ENCODE measurements at regions not wholly inside any gene's neighbourhood (a gene's known extent, or its start where the extent isn't known, plus 50 kb on each side); places are given as distances from the start of the nearest gene placed in this dataset.

GRCh38 chr15:98442901-98443300 is 205.4 kb upstream of the IGF1R start:
- Histone ChIP-seq H4K20me1 (ENCODE audit: insufficient read depth) (no peaks in the 10 kb centered on the region), H3F3A (ENCODE audit: insufficient read depth) (no peaks in the 10 kb centered on the region), H3K4me1 (ENCODE audit: insufficient read depth) (0 out of 2 replicates have a peak, but pooled peaks cover 3% of the 10 kb centered on the region), H3K9me3 (ENCODE audit: low read depth) (no peaks in the 10 kb centered on the region), H3K27me3 (replicated peaks; ENCODE audit: insufficient read depth) (peaks cover 24% of the 10 kb centered on the region), H3K9ac (no peak overlapping the region), H2AFZ (no peak overlapping the region), H3K9me2 (ENCODE audit: insufficient read depth) (no peaks in the 10 kb centered on the region), H3K36me3 (ENCODE audit: low read depth) (no peaks in the 10 kb centered on the region), H3K4me2 (ENCODE audit: unreplicated experiment) (peak overlapping the region; percentile 48), H3K79me2 (ENCODE audit: insufficient read depth) (no peaks in the 10 kb centered on the region), H3K4me3 (no peak overlapping the region), H3K27ac (no peak overlapping the region)
- TF ChIP-seq EZH2 (IDR thresholded peaks at IDR 0.05; ENCODE audit: insufficient read depth, poor library complexity, severe bottlenecking) (no peak), EZH2phosphoT487 (IDR thresholded peaks at IDR 0.05; ENCODE audit: insufficient read depth, low read depth) (no peak)
- DNase-seq, result no peak
- in situ Hi-C loops (cut with MboI), result loop anchor here (10.0 kb wide), 2 partner anchors 202 to 632 kb away; partner anchors contain the start of gene IGF1R
- 57 to 59% methylated on average over 3 of the region's 3 CpGs for WGBS, 2 experiments (ENCODE audit: low coverage in 1 of 2, low lambda C conversion rate in 2 of 2, missing lambda C conversion rate in 2 of 2)

- no peak for TF ChIP-seq EZH2 (IDR thresholded peaks at IDR 0.05; ENCODE audit: insufficient read depth, poor library complexity, severe bottlenecking)
- TF ChIP-seq EZH2phosphoT487 (IDR thresholded peaks at IDR 0.05; ENCODE audit: insufficient read depth, low read depth), result no peak
- in situ Hi-C loops (cut with MboI), result loop anchor here (10.0 kb wide), 2 partner anchors 201 to 631 kb away; partner anchors contain the start of gene IGF1R
- Histone ChIP-seq H3K36me3 (ENCODE audit: low read depth) (no peaks in the 10 kb centered on the region), H3F3A (ENCODE audit: insufficient read depth) (no peaks in the 10 kb centered on the region), H3K4me3 (no peak overlapping the region), H2AFZ (no peak overlapping the region), H3K27ac (no peak overlapping the region), H3K27me3 (replicated peaks; ENCODE audit: insufficient read depth) (peaks cover 30% of the 10 kb centered on the region), H3K9me2 (ENCODE audit: insufficient read depth) (no peaks in the 10 kb centered on the region), H3K4me2 (ENCODE audit: unreplicated experiment) (no peak overlapping the region), H3K9ac (no peak overlapping the region), H3K9me3 (ENCODE audit: low read depth) (no peaks in the 10 kb centered on the region), H3K4me1 (ENCODE audit: insufficient read depth) (0 out of 2 replicates have a peak, but pooled peaks cover 3% of the 10 kb centered on the region), H4K20me1 (ENCODE audit: insufficient read depth) (no peaks in the 10 kb centered on the region), H3K79me2 (ENCODE audit: insufficient read depth) (no peaks in the 10 kb centered on the region)
- WGBS, 2 experiments (ENCODE audit: low coverage in 1 of 2, low lambda C conversion rate in 2 of 2, missing lambda C conversion rate in 2 of 2), result 56 to 57% methylated on average over 7 of the region's 7 CpGs
- no peak for DNase-seq
Observed at GRCh38 chr15:98443526-98443925, 204.8 kb upstream of the IGF1R start.

- in situ Hi-C loops (cut with MboI), result loop anchor here (10.0 kb wide), 2 partner anchors 201 to 631 kb away; partner anchors contain the start of gene IGF1R
- H3K36me3 ChIP-seq (ENCODE audit: low read depth), result no peaks in the 10 kb centered on the region
- H4K20me1 ChIP-seq (ENCODE audit: insufficient read depth), result no peaks in the 10 kb centered on the region
- H3K4me2 ChIP-seq (ENCODE audit: unreplicated experiment), result no peak overlapping the region
- H3K9me3 ChIP-seq (ENCODE audit: low read depth), result no peaks in the 10 kb centered on the region
- no peak for TF ChIP-seq EZH2phosphoT487 (IDR thresholded peaks at IDR 0.05; ENCODE audit: insufficient read depth, low read depth)
- TF ChIP-seq EZH2 (IDR thresholded peaks at IDR 0.05; ENCODE audit: insufficient read depth, poor library complexity, severe bottlenecking), result no peak
- H3K27ac ChIP-seq, result no peak overlapping the region
- H3K79me2 ChIP-seq (ENCODE audit: insufficient read depth), result no peaks in the 10 kb centered on the region
- peaks cover 32% of the 10 kb centered on the region for H3K27me3 ChIP-seq (replicated peaks; ENCODE audit: insufficient read depth)
- H3K4me1 ChIP-seq (ENCODE audit: insufficient read depth), result 0 out of 2 replicates have a peak, but pooled peaks cover 3% of the 10 kb centered on the region
- DNase-seq, result no peak
- no peaks in the 10 kb centered on the region for H3F3A ChIP-seq (ENCODE audit: insufficient read depth)
- no peaks in the 10 kb centered on the region for H3K9me2 ChIP-seq (ENCODE audit: insufficient read depth)
- WGBS, 2 experiments (ENCODE audit: low coverage in 1 of 2, low lambda C conversion rate in 2 of 2, missing lambda C conversion rate in 2 of 2), result 21 to 24% methylated on average over 9 of the region's 9 CpGs
- no peak overlapping the region for H3K4me3 ChIP-seq
- no peak overlapping the region for H3K9ac ChIP-seq
- no peak overlapping the region for H2AFZ ChIP-seq
Observed at GRCh38 chr15:98444138-98444537, 204.2 kb upstream of the IGF1R start.

GRCh38 chr15:98445315-98445714 is 203.0 kb upstream of the IGF1R start:
- Histone ChIP-seq H3K9ac (no peak overlapping the region), H2AFZ (no peak overlapping the region), H3K9me3 (ENCODE audit: low read depth) (no peaks in the 10 kb centered on the region), H3K27ac (no peak overlapping the region), H3K4me2 (ENCODE audit: unreplicated experiment) (no peak overlapping the region), H3K79me2 (ENCODE audit: insufficient read depth) (no peaks in the 10 kb centered on the region), H3K4me1 (ENCODE audit: insufficient read depth) (0 out of 2 replicates have a peak, but pooled peaks cover 3% of the 10 kb centered on the region), H3K4me3 (no peak overlapping the region), H4K20me1 (ENCODE audit: insufficient read depth) (no peaks in the 10 kb centered on the region), H3F3A (ENCODE audit: insufficient read depth) (no peaks in the 10 kb centered on the region), H3K36me3 (ENCODE audit: low read depth) (no peaks in the 10 kb centered on the region), H3K9me2 (ENCODE audit: insufficient read depth) (no peaks in the 10 kb centered on the region), H3K27me3 (replicated peaks; ENCODE audit: insufficient read depth) (peaks cover 34% of the 10 kb centered on the region)
- 27 to 29% methylated on average over 11 of the region's 11 CpGs for WGBS, 2 experiments (ENCODE audit: low coverage in 1 of 2, low lambda C conversion rate in 2 of 2, missing lambda C conversion rate in 2 of 2)
- TF ChIP-seq EZH2phosphoT487 (IDR thresholded peaks at IDR 0.05; ENCODE audit: insufficient read depth, low read depth), result no peak
- TF ChIP-seq EZH2 (IDR thresholded peaks at IDR 0.05; ENCODE audit: insufficient read depth, poor library complexity, severe bottlenecking), result no peak
- in situ Hi-C loops (cut with MboI), result loop anchor here (10.0 kb wide), 2 partner anchors 199 to 629 kb away; partner anchors contain the start of gene IGF1R
- no peak for DNase-seq
